Panc1 (cell line): ENCODE measurements at regions not wholly inside any gene's neighbourhood (a gene's known extent, or its start where the extent isn't known, plus 50 kb on each side); places are given as distances from the start of the nearest gene placed in this dataset.

ENCODE experiments used
- ATAC-seq: fragments of 200-7000 bp; cut with Tn5 transposase; 2 replicates; pipeline ENCODE4 v1.9.1; 2020; ENCODE audit warnings: mild to moderate bottlenecking, moderate library complexity
- BruUV-seq: library from RNA; stranded (reverse); fragments of 400-500 nt; replicated peaks from 2 replicates; lab custom pipeline; 2021; lab: Mats Ljungman, UMichigan
- CTCF ChIA-PET: fragments of 300-600 bp; sonication (Branson Sonifier 250); formaldehyde crosslinking; loops from one replicate; lab custom pipeline; 2022; ENCODE audit warnings: antibody characterized with exemption; lab: Charles Lee
- POLR2A ChIA-PET: fragments of 300-600 bp; sonication (Branson Sonifier 250); formaldehyde crosslinking; loops from one replicate; lab custom pipeline; 2022; ENCODE audit warnings: antibody characterized with exemption; lab: Charles Lee
- DNase-seq: peaks from one replicate; pipeline ENCODE4 v3.0.0-alpha.2; 2010; ENCODE audit warnings: low read depth, low spot score
- H3K27ac ChIP-seq: 2 replicates; pipeline ENCODE4 v1.5.1; 2011; ENCODE audit warnings: mild to moderate bottlenecking, low read length, inconsistent platforms
- H3K27me3 ChIP-seq: fragments of 200-500 bp; sonication (Bioruptor generic); 2 replicates; pipeline ENCODE4 v1.6.0; 2014; ENCODE audit warnings: low read length, inconsistent platforms; ENCODE audit not compliant: control insufficient read depth, insufficient read depth
- H3K36me3 ChIP-seq: fragments of 200-500 bp; sonication (Bioruptor generic); 2 replicates; pipeline ENCODE4 v1.5.1; 2014; ENCODE audit warnings: inconsistent platforms, mild to moderate bottlenecking, low read length, moderate library complexity; ENCODE audit not compliant: control insufficient read depth, insufficient read depth
- H3K4me1 ChIP-seq: 2 replicates; pipeline ENCODE4 v1.5.1; 2011; ENCODE audit warnings: inconsistent platforms, mild to moderate bottlenecking, low read length, moderate library complexity; ENCODE audit not compliant: control insufficient read depth, insufficient read depth
- H3K4me3 ChIP-seq, 2 experiments: 2 replicates each; pipeline ENCODE4 v1.5.1; 2011 to 2012; ENCODE audit warnings: low read depth in 2 of 2, low read length in 2 of 2, mild to moderate bottlenecking in 2 of 2, inconsistent platforms in 1 of 2, moderate library complexity in 1 of 2
- H3K9me3 ChIP-seq: fragments of 200-500 bp; sonication (Bioruptor generic); 2 replicates; pipeline ENCODE4 v1.5.1; 2014; ENCODE audit warnings: low read depth, mild to moderate bottlenecking, inconsistent platforms, low read length, moderate library complexity; ENCODE audit not compliant: control insufficient read depth, insufficient read depth
- CTCF ChIP-seq: fragments of 450-650 bp; IDR thresholded peaks from 2 replicates; pipeline ENCODE4 v1.5.1; 2017; ENCODE audit warnings: mild to moderate bottlenecking
- POLR2AphosphoS5 ChIP-seq: IDR thresholded peaks from 2 replicates; pipeline ENCODE4 v1.6.1; 2012; ENCODE audit warnings: mild to moderate bottlenecking, low read depth, low read length, moderate library complexity
- REST ChIP-seq, 2 experiments: IDR thresholded peaks; 2 replicates each; pipeline ENCODE4 v1.6.1; 2011 to 2012; ENCODE audit warnings: low read depth in 2 of 2, control low read depth in 1 of 2, low read length in 1 of 2, mild to moderate bottlenecking in 1 of 2, moderate library complexity in 1 of 2; ENCODE audit not compliant: insufficient read depth in 1 of 2
- SIN3A ChIP-seq: IDR thresholded peaks from 2 replicates; pipeline ENCODE4 v1.6.1; 2012; ENCODE audit warnings: low read depth, mild to moderate bottlenecking, low read length, moderate library complexity, borderline replicate concordance; ENCODE audit not compliant: insufficient read depth
- TCF7L2 ChIP-seq: IDR thresholded peaks from 2 replicates; pipeline ENCODE4 v1.6.1; 2011; ENCODE audit warnings: mild to moderate bottlenecking, low read depth, low read length, inconsistent platforms
- in situ Hi-C: cut with HindIII; loops from 2 replicates; pipeline ENCODE4 v1.10.0; 2016; ENCODE audit warnings: low sequenced_read_pairs, low pct_unique_long_range_greater_than_20kb
- intact Hi-C: fragments of 100-400 bp; cut with micrococcal nuclease; formaldehyde crosslinking; loops from one replicate; pipeline ENCODE4 v1.10.0; 2022; ENCODE audit not compliant: unreplicated experiment

- in situ Hi-C loops, result no loop called here
- Histone ChIP-seq H3K36me3 (no peaks in the 10 kb centered on the region), H3K27ac (no peak overlapping the region), H3K9me3 (no peaks in the 10 kb centered on the region), H3K4me3 (no peak overlapping the region), H3K4me1 (no peaks in the 10 kb centered on the region), H3K27me3 (no peaks in the 10 kb centered on the region)
- DNase-seq (no peak), ATAC-seq (no peak)
- TF ChIP-seq REST (IDR thresholded peaks at IDR 0.05; ENCODE audit: insufficient read depth in 1 of 2, low read depth in 2 of 2, low read length in 1 of 2) (no peak), SIN3A (no peak)
- ChIA-PET CTCF (no interaction called here), POLR2A (no interaction called here)
- intact Hi-C loops, result no loop called here
- no TSS peak for BruUV-seq
These were observed 68.2 kb upstream of the SLC24A4 start for GRCh38 chr14:92254786-92255185.

- Histone ChIP-seq H3K36me3 (no peaks in the 10 kb centered on the region), H3K27ac (no peak overlapping the region), H3K27me3 (no peaks in the 10 kb centered on the region), H3K4me1 (no peaks in the 10 kb centered on the region), H3K4me3 (no peak overlapping the region), H3K9me3 (no peaks in the 10 kb centered on the region)
- no peak for TF ChIP-seq CTCF
- no peak for TF ChIP-seq POLR2AphosphoS5
- TF ChIP-seq SIN3A, result no peak
- no peak for TF ChIP-seq REST (IDR thresholded peaks at IDR 0.05; ENCODE audit: insufficient read depth in 1 of 2, low read depth in 2 of 2, low read length in 1 of 2)
- no peak for TF ChIP-seq TCF7L2
- POLR2A ChIA-PET, result no interaction called here
- in situ Hi-C loops, result no loop called here
- ATAC-seq, result no peak
- intact Hi-C loops, result no loop called here
- CTCF ChIA-PET, result no interaction called here
- BruUV-seq, result no TSS peak
- DNase-seq, result no peak
These were observed 64.0 kb upstream of the SLC24A4 start for GRCh38 chr14:92258934-92259333.
